Muscle of leg (tissue), 3 donors: ENCODE measurements at regions not wholly inside any gene's neighbourhood (a gene's known extent, or its start where the extent isn't known, plus 50 kb on each side); places are given as distances from the start of the nearest gene placed in this dataset.

ENCODE experiments used
- DNase-seq: peaks from one replicate; pipeline ENCODE4 v3.0.0; 2013
- H3K27ac ChIP-seq: one replicate; pipeline ENCODE4 v1.5.1; 2013; ENCODE audit warnings: mild to moderate bottlenecking, low read length, control low read depth
- H3K27me3 ChIP-seq: one replicate; pipeline ENCODE4 v1.6.1; 2013; ENCODE audit warnings: low read length; ENCODE audit not compliant: control insufficient read depth, insufficient read depth
- H3K36me3 ChIP-seq: one replicate; pipeline ENCODE4 v1.6.1; 2013; ENCODE audit warnings: low read length; ENCODE audit not compliant: control insufficient read depth, insufficient read depth
- H3K4me1 ChIP-seq: one replicate; pipeline ENCODE4 v1.6.1; 2013; ENCODE audit warnings: low read length; ENCODE audit not compliant: control insufficient read depth, insufficient read depth
- H3K4me3 ChIP-seq: one replicate; pipeline ENCODE4 v1.5.1; 2013; ENCODE audit warnings: low read length, control low read depth
- H3K9me3 ChIP-seq: replicated peaks from 2 replicates; pipeline ENCODE4 v1.6.1; 2013; ENCODE audit warnings: low read depth, low read length; ENCODE audit not compliant: control insufficient read depth
- WGBS: methylation state at CpG from one replicate; pipeline ENCODE4 v1.1.5; 2013; ENCODE audit warnings: missing lambda C conversion rate; ENCODE audit not compliant: insufficient coverage; 5-methylcytosine and 5-hydroxymethylcytosine counted together

DNA sequence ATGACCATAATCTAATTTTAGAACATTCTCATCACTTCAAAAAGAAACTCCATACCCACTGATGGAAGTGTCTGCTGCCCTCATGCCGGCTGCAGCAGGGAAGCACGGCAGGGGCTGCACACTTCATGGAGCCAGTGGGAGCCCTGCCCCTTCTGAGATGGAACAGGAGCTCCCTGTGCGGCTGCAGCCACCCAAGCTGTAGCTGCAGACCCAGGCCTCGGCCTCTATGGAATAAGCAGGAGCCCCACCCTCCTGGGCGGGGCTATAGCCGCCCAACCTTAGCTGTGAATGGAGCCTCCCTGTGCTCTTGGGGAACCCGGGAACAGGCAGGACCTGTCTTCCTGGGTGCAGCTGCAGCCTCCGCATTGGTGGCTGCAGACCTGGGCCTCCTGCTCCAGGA lies 128.5 kb downstream of the NUDT12 start:
- Histone ChIP-seq H3K27ac (no peak overlapping the region), H3K27me3 (no peaks in the 10 kb centered on the region), H3K9me3 (no peaks in the 10 kb centered on the region), H3K4me1 (no peaks in the 10 kb centered on the region), H3K36me3 (no peaks in the 10 kb centered on the region), H3K4me3 (no peak overlapping the region)
- DNase-seq, result no peak
- WGBS, result 77% methylated on average over 8 of the region's 8 CpGs

DNA sequence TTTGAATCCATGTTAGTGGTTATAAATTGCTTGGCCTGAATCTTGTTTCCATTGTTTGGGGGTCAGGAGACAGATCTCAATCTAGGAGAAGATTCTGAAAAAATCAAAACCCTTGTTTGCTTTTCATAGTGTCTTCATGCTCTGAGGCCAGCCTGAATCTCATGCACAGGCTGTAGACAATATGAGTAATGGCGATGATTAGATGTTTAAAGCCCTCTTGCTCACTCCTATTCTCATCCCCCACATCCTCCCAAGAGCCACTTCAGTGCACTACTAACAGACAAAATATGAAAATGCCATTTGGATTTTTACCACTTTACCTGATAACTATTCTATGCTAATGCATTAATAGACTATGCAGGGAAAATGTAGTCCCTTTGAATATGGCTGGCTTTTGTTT lies 129.4 kb downstream of the NUDT12 start:
- H3K27me3 ChIP-seq, result no peaks in the 10 kb centered on the region
- no peak for DNase-seq
- H3K4me1 ChIP-seq, result no peaks in the 10 kb centered on the region
- no CpG with 5 or more reads among the region's 1 CpG for WGBS
- H3K27ac ChIP-seq, result no peak overlapping the region
- H3K36me3 ChIP-seq, result no peaks in the 10 kb centered on the region
- no peaks in the 10 kb centered on the region for H3K9me3 ChIP-seq
- H3K4me3 ChIP-seq, result no peak overlapping the region

DNA sequence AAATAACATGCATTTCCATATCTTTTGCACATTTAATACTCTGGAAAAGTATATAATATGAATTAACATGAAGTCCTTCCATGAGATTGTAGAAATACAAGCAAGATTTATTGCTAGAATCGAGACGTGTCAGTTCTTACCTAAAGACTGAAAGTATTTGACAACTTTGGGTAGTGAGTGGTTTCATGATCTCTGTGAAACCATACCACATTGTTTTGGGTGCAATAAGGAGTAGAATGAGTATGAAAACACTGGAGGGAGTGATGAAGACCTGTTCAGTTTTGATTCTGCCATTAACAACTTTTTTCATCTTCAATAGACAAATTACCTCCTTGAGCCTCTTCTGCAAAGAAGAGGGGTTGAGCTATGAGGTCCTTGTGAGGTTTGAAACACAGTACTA lies 133.7 kb downstream of the NUDT12 start:
- no peak for DNase-seq
- peaks cover 3% of the 10 kb centered on the region for H3K4me1 ChIP-seq
- H3K4me3 ChIP-seq, result no peak overlapping the region
- H3K36me3 ChIP-seq, result no peaks in the 10 kb centered on the region
- H3K27me3 ChIP-seq, result no peaks in the 10 kb centered on the region
- WGBS, result 80% methylated on average over 1 of the region's 2 CpGs
- H3K9me3 ChIP-seq, result no peaks in the 10 kb centered on the region
- H3K27ac ChIP-seq, result peak overlapping the region; percentile 69

DNA sequence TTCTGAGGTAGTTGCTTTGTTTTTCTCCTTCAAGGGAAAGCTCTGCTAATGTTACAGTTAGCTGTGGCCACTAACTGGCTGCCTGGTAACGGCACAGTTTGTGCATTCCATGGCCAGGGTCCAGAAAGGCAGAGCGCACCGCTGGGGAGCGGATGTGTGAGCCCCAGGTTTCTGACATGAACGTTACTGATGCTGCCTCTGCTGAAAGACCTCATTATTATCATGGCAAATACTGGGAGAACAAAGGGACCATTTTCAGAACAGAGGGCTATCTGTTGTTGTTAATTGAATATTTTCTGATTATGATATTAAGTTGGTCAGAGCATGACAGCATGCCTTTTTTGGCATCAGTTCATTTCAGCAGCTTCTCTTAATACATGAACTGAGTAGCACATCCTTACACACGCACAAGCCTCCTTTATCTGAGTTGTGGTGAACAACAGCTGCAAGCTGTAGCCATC lies 134.1 kb downstream of the NUDT12 start:
- Histone ChIP-seq H3K27ac (peak overlapping the region; percentile 69), H3K4me3 (no peak overlapping the region), H3K27me3 (no peaks in the 10 kb centered on the region), H3K4me1 (peaks cover 3% of the 10 kb centered on the region), H3K9me3 (no peaks in the 10 kb centered on the region), H3K36me3 (no peaks in the 10 kb centered on the region)
- DNase-seq, result peak; percentile 79
- no CpG with 5 or more reads among the region's 6 CpGs for WGBS

DNA sequence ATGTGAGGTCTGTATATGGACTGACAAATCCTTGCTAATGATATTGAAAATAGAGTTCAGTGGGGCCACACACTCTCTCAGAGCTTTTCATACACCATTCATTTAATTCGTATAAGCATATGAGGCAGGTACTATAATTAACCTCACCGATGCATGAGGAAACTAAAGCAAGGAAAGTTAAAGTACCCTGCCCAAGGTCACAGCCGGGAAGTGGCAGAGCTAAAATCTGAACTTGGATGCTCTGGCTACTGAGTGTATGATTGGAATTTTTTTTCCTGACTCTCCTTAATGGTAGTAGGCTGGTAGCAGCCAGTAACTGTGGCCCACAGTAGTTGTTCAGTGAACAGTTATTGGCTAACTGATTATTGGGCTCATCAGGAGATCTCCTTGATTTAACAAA lies 135.3 kb downstream of the NUDT12 start:
- no peak for DNase-seq
- H3K9me3 ChIP-seq, result no peaks in the 10 kb centered on the region
- H3K4me3 ChIP-seq, result no peak overlapping the region
- H3K36me3 ChIP-seq, result no peaks in the 10 kb centered on the region
- H3K27ac ChIP-seq, result peak overlapping the region; percentile 16
- H3K4me1 ChIP-seq, result peaks cover 5% of the 10 kb centered on the region
- WGBS, result 100% methylated on average over 1 of the region's 3 CpGs
- H3K27me3 ChIP-seq, result no peaks in the 10 kb centered on the region

DNA sequence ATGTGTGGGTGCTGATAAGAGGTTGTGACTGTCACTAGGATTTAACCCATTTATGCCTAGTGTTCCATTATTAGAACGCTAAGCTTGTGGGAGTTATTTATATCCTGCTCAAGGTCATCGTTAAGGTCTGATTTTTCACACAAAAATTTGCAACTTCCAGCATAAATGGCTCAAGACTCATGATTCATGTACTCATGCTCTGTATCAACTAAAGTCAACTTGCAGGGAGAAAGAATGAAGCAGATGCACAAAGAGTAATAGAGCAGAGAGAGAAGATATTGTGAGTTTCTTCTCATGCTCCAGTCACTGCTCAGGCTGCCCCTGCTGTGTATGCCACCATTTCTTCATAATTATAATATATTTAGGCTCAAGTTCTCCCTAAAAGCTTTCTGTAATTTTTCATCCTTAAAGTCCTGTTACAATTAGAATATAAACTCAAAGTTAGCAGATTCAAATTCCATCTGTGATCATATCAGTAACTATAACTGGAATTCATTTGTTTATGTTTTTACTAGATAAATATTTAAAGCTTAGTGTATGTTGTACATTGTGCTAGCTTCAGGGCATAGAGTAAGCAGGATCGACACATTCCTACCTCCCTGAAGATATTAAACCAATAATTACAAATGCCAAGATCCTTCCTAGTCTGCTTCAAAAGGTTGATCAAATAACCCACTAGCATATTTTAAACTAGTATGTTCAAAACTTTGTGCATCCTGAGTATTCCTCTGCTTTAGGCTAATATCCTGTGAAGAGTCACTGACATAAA lies 136.7 kb downstream of the NUDT12 start:
- no peak for DNase-seq
- peaks cover 5% of the 10 kb centered on the region for H3K4me1 ChIP-seq
- H3K27ac ChIP-seq, result no peak overlapping the region
- H3K27me3 ChIP-seq, result no peaks in the 10 kb centered on the region
- no peaks in the 10 kb centered on the region for H3K9me3 ChIP-seq
- no peaks in the 10 kb centered on the region for H3K36me3 ChIP-seq
- no CpG with 5 or more reads among the region's 3 CpGs for WGBS
- H3K4me3 ChIP-seq, result no peak overlapping the region

DNA sequence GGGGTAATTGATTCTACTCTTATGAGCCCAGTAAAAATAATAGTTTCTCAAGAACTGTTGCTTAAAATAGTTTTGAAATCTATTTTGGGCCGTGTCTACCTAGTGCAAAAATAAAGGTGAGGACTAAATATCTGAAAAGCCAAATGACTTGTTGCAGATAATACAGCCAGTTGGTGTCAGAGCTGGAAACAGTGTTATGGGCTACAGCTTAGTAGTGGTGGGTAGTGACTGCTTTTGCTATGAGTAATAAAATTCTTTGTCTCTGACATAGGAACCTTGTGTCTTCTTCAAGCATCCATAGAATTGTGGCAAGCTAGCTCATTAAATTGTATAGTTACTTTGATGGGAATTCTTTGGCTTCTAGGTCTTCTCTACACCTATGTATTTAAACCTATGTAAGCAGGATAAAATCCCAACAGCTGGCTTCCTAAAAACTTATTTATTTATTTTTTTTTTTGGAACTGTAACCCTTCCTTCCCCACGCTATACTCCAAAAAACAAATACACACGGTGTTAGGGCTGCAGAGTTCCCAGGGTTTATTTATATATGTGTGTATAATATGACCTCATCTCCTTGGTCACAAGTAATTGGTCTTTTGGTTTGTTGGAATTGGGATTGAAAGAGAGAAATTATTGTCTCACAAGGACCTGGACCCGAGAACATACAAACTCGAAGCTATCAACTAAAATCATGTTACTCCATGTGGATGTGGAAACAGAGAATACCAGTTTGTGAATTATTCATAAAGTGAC lies 138.0 kb downstream of the NUDT12 start:
- no peak for DNase-seq
- no peaks in the 10 kb centered on the region for H3K27me3 ChIP-seq
- H3K36me3 ChIP-seq, result no peaks in the 10 kb centered on the region
- no peak overlapping the region for H3K4me3 ChIP-seq
- 67% methylated on average over 1 of the region's 5 CpGs for WGBS
- peak overlapping the region; percentile 8 for H3K27ac ChIP-seq
- peaks cover 5% of the 10 kb centered on the region for H3K4me1 ChIP-seq
- no peaks in the 10 kb centered on the region for H3K9me3 ChIP-seq

DNA sequence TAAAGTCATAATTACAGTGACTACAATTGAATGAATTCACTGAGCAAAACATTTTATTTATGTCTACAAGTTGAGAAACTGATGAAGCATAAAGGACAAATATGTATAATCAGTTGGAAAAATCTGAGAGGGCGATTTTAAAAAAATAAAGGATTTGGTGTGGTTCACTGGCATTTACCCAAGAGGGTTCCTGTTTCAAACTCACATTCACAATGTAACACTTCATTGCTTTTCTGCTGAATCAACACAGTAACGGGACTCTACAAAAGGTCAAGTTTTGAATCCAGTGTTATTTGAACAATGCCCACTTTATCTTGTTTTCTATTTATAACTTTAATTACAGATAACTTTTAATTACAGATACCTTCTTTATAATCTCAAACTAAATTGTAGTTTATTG lies 138.6 kb downstream of the NUDT12 start:
- Histone ChIP-seq H3K27me3 (no peaks in the 10 kb centered on the region), H3K9me3 (no peaks in the 10 kb centered on the region), H3K27ac (no peak overlapping the region), H3K4me3 (no peak overlapping the region), H3K4me1 (peaks cover 5% of the 10 kb centered on the region), H3K36me3 (no peaks in the 10 kb centered on the region)
- DNase-seq, result peak; percentile 24
- no CpG with 5 or more reads among the region's 2 CpGs for WGBS

DNA sequence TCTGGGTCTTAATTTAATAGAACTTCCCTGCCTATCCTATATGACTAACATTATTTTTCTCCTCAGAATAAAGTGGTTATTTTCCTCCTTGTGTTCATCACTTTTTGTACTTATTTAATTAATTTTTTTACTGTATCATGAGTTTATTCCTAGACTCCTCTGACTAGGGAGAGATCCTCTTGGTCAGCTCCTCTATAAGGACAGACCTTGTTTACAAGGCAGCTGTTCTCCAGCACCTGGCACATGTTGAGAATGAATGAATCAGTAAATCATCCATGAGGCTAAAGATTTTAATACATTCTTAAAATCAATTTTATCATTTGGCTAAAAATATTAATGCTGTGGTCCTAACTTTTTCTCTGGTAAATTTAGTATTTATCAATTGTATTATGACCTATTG lies 139.8 kb downstream of the NUDT12 start:
- H3K27ac ChIP-seq, result no peak overlapping the region
- H3K36me3 ChIP-seq, result no peaks in the 10 kb centered on the region
- no peak overlapping the region for H3K4me3 ChIP-seq
- peak; percentile 25 for DNase-seq
- H3K9me3 ChIP-seq, result no peaks in the 10 kb centered on the region
- H3K27me3 ChIP-seq, result no peaks in the 10 kb centered on the region
- H3K4me1 ChIP-seq, result peaks cover 5% of the 10 kb centered on the region

DNA sequence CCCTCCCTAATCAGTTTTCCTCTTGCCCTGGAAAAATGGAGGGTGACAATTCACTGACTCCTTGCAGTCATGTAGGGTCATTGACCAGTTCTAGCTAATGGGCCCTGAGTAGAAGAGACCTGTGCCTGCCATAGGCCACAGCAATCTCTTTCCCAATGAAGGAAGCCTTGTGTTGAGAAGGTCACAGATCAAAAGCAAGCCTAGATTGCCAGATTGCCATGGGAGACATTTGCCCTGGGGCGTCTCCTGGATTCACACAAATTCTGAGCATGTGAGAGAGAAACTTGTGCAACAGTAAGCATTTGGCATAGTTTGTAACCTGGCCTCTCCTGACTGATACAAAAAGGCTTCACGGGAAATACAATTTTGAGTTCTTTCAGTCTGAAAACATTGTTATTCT lies 148.0 kb downstream of the NUDT12 start:
- Histone ChIP-seq H3K4me1 (no peaks in the 10 kb centered on the region), H3K36me3 (no peaks in the 10 kb centered on the region), H3K9me3 (no peaks in the 10 kb centered on the region), H3K27me3 (no peaks in the 10 kb centered on the region), H3K4me3 (no peak overlapping the region), H3K27ac (no peak overlapping the region)
- no peak for DNase-seq
- WGBS, result 80% methylated on average over 1 of the region's 2 CpGs
